ENCODE measurements at regions not wholly inside any gene's neighbourhood (a gene's known extent, or its start where the extent isn't known, plus 50 kb on each side); places are given as distances from the start of the nearest gene placed in this dataset.
"Not testable (repeated sequence)": the region's sequence is repeated elsewhere in the genome, so short reads cannot be mapped to it uniquely, and the experiment has no call there.

DNA sequence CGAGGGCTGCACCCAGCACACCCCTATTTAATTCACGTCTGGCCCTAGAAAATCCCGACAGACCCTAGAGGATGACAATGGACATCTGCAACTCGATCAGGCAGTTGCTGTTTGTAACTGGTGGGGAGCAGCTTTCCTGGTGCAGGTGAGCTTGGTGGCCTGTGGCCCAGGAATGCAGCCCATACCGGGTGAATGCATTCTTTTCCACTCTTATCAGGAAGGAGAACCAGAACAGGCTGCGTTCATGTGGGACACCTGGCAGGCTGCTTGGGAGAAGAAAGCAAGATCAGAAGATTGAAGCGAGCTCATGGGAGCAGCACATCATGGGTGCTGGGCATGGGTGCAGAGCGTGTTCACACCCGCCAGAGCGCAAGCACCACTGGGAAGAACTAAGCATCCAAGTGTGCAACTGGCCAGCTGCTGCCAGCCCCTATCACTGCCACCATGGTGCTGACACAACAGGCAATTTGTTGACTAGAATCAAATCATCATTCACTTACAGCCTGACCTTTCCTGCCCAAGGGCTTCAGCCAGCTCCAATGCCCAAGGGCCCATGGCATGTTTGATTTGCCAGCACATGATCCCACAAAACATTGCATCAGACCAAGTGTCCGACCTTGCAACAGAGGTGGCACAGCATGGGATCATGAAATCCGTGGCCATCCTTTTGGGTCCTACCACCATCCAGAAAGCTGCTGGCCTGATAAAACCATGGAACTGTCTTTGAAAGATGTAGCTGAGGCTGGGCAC lies 241.7 kb upstream of the ID2 start:
- no peaks in the 10 kb centered on the region for H3K27me3 ChIP-seq (replicated peaks)
- H3K9me3 ChIP-seq (replicated peaks), result no peaks in the 10 kb centered on the region
- H3K27ac ChIP-seq, result no peak overlapping the region
- no peak overlapping the region for H3K4me3 ChIP-seq
- H3K4me1 ChIP-seq (replicated peaks), result no peaks in the 10 kb centered on the region
- H3K36me3 ChIP-seq, result no peaks in the 10 kb centered on the region
- no peak for DNase-seq (ENCODE audit: low read depth in 1 of 2, low spot score in 2 of 2)

DNA sequence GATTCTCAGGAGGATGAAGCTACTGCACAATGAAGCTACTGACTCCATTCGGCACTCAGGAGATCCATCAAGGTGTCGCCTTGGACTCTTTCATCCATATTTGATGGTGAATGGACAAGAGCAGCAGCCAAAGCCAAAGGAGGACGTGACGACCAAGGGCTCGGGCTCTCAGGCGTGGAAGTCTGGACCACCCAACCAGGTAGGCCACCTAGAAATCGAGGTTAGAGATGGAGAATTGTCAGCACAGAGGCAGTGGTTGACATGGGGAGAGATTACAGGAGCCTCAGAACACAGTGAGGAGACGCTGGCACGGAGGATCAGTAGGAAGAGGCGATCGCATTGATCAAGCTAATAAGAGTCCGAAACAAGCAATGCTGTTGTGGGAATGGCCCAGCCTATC lies 240.5 kb upstream of the ID2 start:
- H3K4me3 ChIP-seq, result no peak overlapping the region
- no peaks in the 10 kb centered on the region for H3K27me3 ChIP-seq (replicated peaks)
- no peak for DNase-seq (ENCODE audit: low read depth in 1 of 2, low spot score in 2 of 2)
- no peak overlapping the region for H3K27ac ChIP-seq
- no peaks in the 10 kb centered on the region for H3K9me3 ChIP-seq (replicated peaks)
- no peaks in the 10 kb centered on the region for H3K36me3 ChIP-seq
- H3K4me1 ChIP-seq (replicated peaks), result no peaks in the 10 kb centered on the region

DNA sequence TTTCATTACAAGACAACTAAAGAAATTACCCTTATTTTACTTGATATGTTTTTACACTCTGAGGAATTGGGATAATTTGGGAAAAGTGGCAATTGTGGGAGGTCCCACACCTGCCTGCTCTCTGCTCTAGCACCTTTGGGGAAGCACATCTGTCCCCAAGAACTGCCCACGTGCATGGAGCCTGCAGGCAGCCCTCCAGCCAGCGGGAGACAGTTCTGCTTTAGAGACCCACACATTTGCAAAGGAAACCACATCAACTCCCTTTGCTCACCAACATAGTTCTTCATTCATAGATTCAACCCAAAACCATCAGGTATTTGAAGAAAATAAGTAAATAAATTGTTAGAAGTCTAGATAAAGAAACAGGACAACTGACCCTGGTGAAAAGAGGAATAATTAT lies 239.9 kb upstream of the ID2 start:
- Histone ChIP-seq H3K27ac (no peak overlapping the region), H3K4me1 (replicated peaks) (no peaks in the 10 kb centered on the region), H3K36me3 (no peaks in the 10 kb centered on the region), H3K4me3 (no peak overlapping the region), H3K27me3 (replicated peaks) (no peaks in the 10 kb centered on the region), H3K9me3 (replicated peaks) (no peaks in the 10 kb centered on the region)
- DNase-seq (ENCODE audit: low read depth in 1 of 2, low spot score in 2 of 2), result no peak

DNA sequence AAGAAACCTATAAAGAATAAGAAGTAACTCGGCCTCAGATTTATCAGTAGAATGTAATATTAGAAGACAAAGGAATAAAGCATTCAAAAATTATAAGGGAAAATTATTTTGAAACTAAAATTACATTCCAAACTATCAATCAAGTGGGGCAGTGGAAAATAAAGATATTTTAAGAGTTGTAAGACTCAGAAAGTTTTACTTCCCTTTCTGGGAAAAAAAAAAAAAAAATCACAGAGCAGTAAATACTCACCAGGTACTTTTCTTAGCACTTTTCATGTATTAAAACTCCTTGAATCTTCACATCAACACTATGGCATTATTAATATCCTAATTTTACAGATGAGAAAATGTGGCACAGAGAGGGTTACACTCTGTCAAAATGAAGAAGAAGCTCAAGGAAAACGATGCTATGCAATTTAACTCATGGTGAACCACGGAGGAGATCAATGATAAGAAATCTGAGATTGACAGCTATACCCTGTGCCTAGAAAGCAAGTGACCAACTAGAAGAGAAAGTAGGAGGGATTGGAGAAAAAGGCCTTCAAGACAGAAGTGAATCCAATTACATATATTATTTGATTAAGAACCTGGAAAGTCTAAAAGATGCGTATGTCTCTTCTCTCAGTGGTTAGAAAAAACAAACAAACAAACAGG lies 238.9 kb upstream of the ID2 start:
- Histone ChIP-seq H3K9me3 (replicated peaks) (no peaks in the 10 kb centered on the region), H3K27me3 (replicated peaks) (no peaks in the 10 kb centered on the region), H3K4me3 (no peak overlapping the region), H3K36me3 (no peaks in the 10 kb centered on the region), H3K27ac (no peak overlapping the region), H3K4me1 (replicated peaks) (peaks cover 6% of the 10 kb centered on the region)
- DNase-seq (ENCODE audit: low read depth in 1 of 2, low spot score in 2 of 2), result no peak

DNA sequence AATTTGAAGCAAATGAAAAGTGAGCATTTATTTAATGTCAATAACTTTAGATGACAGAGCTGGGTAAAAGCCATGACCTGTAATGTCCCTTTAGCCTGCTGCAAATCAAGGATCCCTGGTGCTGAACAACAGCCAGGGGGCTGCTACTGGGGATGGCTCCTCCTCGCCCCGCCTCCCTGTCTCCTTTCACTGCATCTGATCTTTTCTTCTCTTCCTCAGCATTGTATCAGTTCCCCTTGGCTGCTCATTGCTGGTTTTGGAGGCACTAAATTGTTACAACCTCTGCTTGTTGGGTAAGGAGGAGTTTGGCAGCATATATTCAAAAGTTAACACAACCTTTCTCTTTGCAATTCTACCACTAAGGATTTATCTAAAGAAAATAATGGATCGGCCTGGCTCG lies 236.3 kb upstream of the ID2 start:
- Histone ChIP-seq H3K9me3 (replicated peaks) (no peaks in the 10 kb centered on the region), H3K4me3 (no peak overlapping the region), H3K4me1 (replicated peaks) (peaks cover 8% of the 10 kb centered on the region), H3K36me3 (no peaks in the 10 kb centered on the region), H3K27me3 (replicated peaks) (no peaks in the 10 kb centered on the region), H3K27ac (no peak overlapping the region)
- DNase-seq (ENCODE audit: low read depth in 1 of 2, low spot score in 2 of 2), result no peak

DNA sequence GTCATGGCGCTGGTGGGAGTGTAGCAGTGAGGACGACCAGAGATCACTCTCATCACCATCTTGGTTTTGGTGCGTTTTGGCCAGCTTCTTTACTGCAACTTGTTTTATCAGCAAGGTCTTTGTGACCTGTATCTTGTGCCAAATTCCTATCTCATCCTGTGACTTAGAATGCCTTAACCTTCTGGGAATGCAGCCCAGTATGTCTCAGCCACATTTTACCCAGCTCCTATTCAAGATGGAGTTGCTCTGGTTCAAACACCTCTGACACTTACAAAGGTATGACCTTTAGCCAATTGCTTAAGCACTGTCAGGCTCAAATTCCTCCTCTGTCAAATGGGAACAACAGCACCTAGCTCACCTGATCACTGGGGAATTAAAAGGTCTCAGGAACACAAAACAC lies 235.1 kb upstream of the ID2 start:
- H3K9me3 ChIP-seq (replicated peaks); H3K27me3 ChIP-seq (replicated peaks); H3K27ac ChIP-seq; H3K4me3 ChIP-seq; H3K4me1 ChIP-seq (replicated peaks); H3K36me3 ChIP-seq; DNase-seq (ENCODE audit: low read depth in 1 of 2, low spot score in 2 of 2): not testable (repeated sequence)

DNA sequence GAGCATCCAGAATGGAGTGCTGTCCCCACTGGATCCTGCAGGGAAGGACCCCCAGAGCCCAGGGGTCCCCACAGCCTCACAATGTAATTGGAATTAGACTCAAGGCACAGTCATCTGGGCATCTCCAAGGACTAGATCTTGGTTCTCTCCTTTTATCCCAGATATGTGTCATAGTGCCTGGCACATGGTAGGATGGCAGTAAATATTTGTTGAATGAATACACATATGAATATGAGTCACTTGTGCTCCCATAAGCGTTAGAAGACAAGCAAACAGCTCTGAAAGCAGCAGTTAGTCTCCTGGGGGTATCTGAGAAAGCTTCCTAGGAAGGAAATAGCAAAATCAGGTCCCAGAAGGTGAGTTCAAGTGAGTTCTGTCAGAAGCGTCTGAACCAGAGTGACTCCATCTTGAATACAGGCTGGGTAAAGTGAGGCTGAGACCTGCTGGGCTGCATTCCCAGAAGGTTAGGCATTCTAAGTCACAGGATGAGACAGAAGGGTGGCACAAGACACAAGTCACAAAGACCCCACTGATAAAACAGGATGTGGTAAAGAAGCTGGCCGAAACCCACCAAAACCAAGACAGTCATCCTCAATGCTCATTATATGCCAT lies 234.1 kb upstream of the ID2 start:
- Histone ChIP-seq H3K27ac (peak overlapping the region; percentile 2; the same call in 1 of the 2 replicates), H3K27me3 (replicated peaks) (no peaks in the 10 kb centered on the region), H3K36me3 (no peaks in the 10 kb centered on the region), H3K9me3 (replicated peaks) (no peaks in the 10 kb centered on the region), H3K4me3 (no peak overlapping the region), H3K4me1 (replicated peaks) (peaks cover 8% of the 10 kb centered on the region)
- peak in 1 of 2 experiments; percentile 37 for DNase-seq (ENCODE audit: low read depth in 1 of 2, low spot score in 2 of 2)

DNA sequence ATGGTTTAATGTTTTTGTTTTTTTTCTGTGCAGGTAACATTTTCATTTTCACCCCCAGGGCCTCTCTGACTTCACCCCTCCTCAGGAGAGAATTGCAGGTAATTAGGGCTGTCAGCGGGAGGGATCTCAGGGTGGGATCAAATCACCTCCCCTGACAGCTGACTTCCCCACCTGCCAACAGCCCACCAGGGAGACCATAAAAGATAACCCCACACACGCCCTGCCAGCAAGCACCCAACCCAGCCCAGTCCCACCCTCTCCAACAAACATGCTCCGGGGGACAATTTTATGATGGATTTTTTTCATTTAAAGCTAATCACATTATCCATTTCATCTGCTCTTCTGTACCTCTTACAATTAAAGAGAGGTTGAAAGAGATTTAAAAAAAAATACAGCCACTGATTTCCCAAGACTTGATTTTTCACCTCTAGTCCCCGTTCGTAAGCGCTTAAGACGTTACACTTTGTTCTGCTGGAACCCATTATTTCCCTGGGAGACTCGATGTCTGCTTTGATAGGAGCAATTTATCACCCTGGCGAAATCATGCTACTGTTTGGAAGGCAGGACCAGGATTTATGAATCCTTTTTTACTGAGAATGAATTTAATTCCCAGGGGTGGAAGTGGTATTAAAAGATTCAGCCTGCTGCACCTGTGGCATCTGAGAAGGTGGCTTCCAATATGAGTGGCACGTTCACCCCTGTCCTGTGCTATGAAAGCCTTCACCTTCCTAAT lies 232.9 kb upstream of the ID2 start:
- H3K9me3 ChIP-seq (replicated peaks), result no peaks in the 10 kb centered on the region
- DNase-seq (ENCODE audit: low read depth in 1 of 2, low spot score in 2 of 2), result no peak
- peaks cover 8% of the 10 kb centered on the region for H3K4me1 ChIP-seq (replicated peaks)
- H3K27ac ChIP-seq, result no peak overlapping the region
- H3K36me3 ChIP-seq, result no peaks in the 10 kb centered on the region
- no peaks in the 10 kb centered on the region for H3K27me3 ChIP-seq (replicated peaks)
- H3K4me3 ChIP-seq, result no peak overlapping the region

DNA sequence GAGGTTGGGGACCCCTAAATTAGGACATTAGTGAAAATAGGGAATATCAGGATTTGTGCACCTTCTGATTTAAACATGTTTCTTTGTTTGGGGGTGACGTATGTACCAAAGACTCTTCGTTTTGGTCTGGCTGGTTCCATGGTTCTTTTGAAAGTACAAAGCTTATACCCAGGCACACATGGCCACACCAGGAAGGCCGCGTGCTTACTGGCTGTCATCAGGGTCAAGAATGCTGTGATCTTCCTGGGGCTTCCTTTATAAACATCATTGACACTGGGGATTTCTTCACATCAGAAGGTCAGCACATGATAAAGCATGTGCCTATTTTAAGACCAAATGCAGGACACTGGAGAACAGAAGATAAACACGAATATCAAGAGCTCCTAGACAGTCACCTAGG lies 230.6 kb upstream of the ID2 start:
- H3K27me3 ChIP-seq (replicated peaks), result no peaks in the 10 kb centered on the region

DNA sequence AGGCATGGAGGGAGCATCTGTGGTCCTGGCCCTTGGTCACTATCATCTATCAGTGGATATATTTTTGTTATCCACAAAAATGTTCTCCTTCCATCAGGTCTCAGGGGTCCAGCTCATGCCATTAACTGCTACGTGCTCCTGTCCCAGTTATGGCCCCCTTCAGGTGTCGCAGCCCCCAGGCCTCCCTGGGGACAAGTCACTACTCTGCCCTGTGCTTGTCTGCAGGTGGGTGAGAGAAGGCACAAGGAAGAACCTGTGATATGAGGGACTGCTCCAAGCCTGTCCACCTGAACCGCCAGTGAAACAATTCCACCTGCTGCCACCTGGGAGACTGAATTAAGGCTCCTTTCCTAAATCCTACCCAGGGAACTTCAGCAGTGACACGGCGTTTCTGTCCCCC lies 229.6 kb upstream of the ID2 start:
- no peak overlapping the region for H3K4me3 ChIP-seq
- no peak overlapping the region for H3K27ac ChIP-seq
- H3K4me1 ChIP-seq (replicated peaks), result peaks cover 8% of the 10 kb centered on the region
- H3K27me3 ChIP-seq (replicated peaks), result no peaks in the 10 kb centered on the region
- DNase-seq (ENCODE audit: low read depth in 1 of 2, low spot score in 2 of 2), result no peak
- H3K36me3 ChIP-seq, result no peaks in the 10 kb centered on the region
- no peaks in the 10 kb centered on the region for H3K9me3 ChIP-seq (replicated peaks)

More for the DNA sequence above, 230.6 kb upstream of the ID2 start:
- H3K27ac ChIP-seq, result no peak overlapping the region
- DNase-seq (ENCODE audit: low read depth in 1 of 2, low spot score in 2 of 2), result no peak
- H3K4me3 ChIP-seq, result no peak overlapping the region
- H3K4me1 ChIP-seq (replicated peaks), result peaks cover 8% of the 10 kb centered on the region
- H3K36me3 ChIP-seq, result no peaks in the 10 kb centered on the region
- no peaks in the 10 kb centered on the region for H3K9me3 ChIP-seq (replicated peaks)

DNA sequence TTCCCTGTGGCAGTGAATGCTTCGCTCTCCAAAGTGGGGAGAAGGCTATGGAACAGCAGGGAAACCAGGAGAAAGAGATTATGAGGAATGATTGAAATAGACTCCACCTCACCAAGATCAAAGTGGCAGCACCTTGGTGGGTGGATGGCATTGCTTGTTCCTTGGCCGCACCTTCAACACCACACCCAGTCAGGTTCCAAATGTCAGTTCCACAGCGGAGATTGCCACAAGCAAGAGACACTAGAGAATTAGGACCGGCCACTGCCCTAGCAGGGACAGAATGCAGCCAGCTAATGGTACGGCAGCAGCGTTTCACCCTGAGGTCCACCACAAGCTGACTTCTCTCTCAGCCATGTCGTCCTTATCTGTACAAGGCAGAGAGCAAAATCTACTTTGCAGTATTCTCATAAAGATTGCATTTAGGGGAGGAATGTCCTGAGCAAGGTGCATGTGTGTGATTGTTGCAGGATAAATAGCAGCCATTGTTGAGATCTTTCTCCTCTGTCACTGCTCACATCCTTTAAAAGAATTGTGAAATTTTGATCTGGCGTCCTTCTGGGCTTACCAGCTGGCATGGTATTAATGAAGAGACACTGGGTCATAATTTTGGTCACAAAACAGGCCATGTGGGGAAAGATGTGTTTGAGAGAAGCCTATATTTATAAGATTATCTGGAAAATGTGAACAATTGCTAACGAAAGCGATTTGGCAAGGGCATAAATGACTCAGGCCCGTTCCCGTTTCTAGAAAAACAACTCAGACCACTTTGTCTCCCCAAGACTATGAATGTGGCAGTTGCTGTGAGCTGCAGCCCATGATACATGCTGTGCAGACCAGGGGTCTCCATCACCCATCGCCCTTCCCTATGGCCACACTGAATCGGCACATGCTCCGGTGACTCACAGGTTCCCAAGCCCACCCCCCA lies 228.6 kb upstream of the ID2 start:
- no peak for DNase-seq (ENCODE audit: low read depth in 1 of 2, low spot score in 2 of 2)
- Histone ChIP-seq H3K4me1 (replicated peaks) (no peaks in the 10 kb centered on the region; the same call in 1 of the 2 replicates), H3K4me3 (no peak overlapping the region), H3K9me3 (replicated peaks) (no peaks in the 10 kb centered on the region), H3K36me3 (no peaks in the 10 kb centered on the region), H3K27me3 (replicated peaks) (no peaks in the 10 kb centered on the region), H3K27ac (no peak overlapping the region)

DNA sequence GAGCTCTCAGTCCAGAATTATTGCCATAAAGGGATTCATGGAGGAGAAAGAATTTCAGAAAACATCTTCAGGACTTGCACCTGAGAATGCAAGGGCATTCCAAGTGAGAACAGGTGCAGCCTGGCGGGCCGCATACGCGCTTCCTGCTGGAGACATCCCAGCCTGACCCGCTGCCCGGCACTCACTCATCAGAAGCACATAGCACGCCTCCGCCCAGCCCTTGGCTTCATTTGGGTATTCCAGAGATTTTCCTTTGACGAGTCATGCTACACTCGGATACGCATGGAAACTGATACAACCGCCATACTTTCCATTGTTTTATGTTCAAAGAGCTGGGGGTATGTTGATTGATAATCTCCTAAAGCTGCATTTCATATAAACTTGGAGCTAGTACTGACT lies 228.0 kb upstream of the ID2 start:
- no peaks in the 10 kb centered on the region for H3K36me3 ChIP-seq

DNA sequence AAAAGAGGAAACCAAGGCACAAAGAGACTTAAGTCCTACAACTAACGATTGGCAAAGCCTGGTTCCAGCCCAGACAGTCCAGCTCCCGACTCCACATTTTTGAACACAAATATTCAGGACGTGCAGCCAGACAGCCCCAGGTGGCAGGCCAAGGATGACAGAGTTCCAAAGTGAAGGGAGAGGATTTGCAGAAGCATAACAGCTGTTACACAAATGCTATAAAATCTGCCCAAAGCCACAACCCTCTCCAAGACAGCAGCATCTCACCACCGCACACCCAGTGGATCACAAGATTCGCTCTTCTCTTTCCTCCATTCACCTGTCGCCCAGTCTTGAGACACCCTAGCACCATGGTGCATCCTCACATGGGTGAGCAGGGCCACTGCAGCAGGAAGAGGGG lies 227.1 kb upstream of the ID2 start:
- Histone ChIP-seq H3K4me3 (no peak overlapping the region), H3K4me1 (replicated peaks) (no peaks in the 10 kb centered on the region), H3K36me3 (no peaks in the 10 kb centered on the region), H3K9me3 (replicated peaks) (no peaks in the 10 kb centered on the region), H3K27ac (no peak overlapping the region), H3K27me3 (replicated peaks) (no peaks in the 10 kb centered on the region)
- DNase-seq (ENCODE audit: low read depth in 1 of 2, low spot score in 2 of 2), result no peak

More for the DNA sequence above, 228.0 kb upstream of the ID2 start:
- no peaks in the 10 kb centered on the region for H3K9me3 ChIP-seq (replicated peaks)
- no peak for DNase-seq (ENCODE audit: low read depth in 1 of 2, low spot score in 2 of 2)
- H3K27me3 ChIP-seq (replicated peaks), result no peaks in the 10 kb centered on the region
- H3K27ac ChIP-seq, result no peak overlapping the region
- H3K4me3 ChIP-seq, result no peak overlapping the region
- H3K4me1 ChIP-seq (replicated peaks), result no peaks in the 10 kb centered on the region

Data from SJSA1 (cell line).